Right lobe of liver (tissue), 4 donors: ENCODE measurements at regions not wholly inside any gene's neighbourhood (a gene's known extent, or its start where the extent isn't known, plus 50 kb on each side); places are given as distances from the start of the nearest gene placed in this dataset.

ENCODE experiments used
- CTCF ChIP-seq, 4 donors: fragments of 200-600 bp in 3 of 4; fragments of 450-650 bp in 1 of 4; IDR thresholded peaks; one replicate each; pipeline versions ENCODE4 v1.5.1 to v1.8.0; 2016 to 2022; ENCODE audit warnings: antibody characterized with exemption in 4 of 4, mild to moderate bottlenecking in 2 of 4
- POLR2A ChIP-seq: fragments of 450-650 bp; IDR thresholded peaks from one replicate; pipeline ENCODE4 v1.6.1; 2017; ENCODE audit warnings: antibody characterized with exemption, mild to moderate bottlenecking
- donor health status: DM: no; HTN: no; CAD: no.
- donor health status: DM: no; HTN: no; CAD: no.
- donor health status: DM: no; HTN: yes; CAD: no.

- TF ChIP-seq CTCF (IDR thresholded peaks at IDR 0.05), result no peak
- no peak for TF ChIP-seq POLR2A
Observed at GRCh38 chr2:109680523-109681297, 66.5 kb downstream of the SOWAHC start.
